ENCODE measurements at regions not wholly inside any gene's neighbourhood (a gene's known extent, or its start where the extent isn't known, plus 50 kb on each side); places are given as distances from the start of the nearest gene placed in this dataset.
"Not testable (repeated sequence)": the region's sequence is repeated elsewhere in the genome, so short reads cannot be mapped to it uniquely, and the experiment has no call there.

DNA sequence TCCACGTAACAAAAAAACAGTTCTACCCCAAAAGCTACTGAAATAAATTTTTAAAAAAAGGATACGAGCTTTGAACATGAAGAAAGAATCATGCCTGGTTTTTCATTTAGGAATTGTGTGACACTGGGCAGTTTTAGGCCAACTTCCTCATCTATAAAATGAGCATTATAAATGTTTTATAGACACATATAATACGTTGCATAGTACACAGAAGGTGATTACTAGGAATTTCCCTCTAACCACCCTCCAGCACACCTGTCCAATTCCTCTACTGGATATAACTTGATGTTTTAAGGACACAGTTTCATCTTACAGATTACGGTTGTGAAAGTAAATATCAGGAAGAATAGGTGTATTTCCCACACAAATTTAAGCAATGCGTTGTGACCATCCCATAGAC, 85.5 kb upstream of the IQCM start:
- Histone ChIP-seq H3K27me3 (ENCODE audit: low read depth, low read length) (no peaks in the 10 kb centered on the region), H3K9me3 (ENCODE audit: control insufficient read depth in 1 of 2, low read length in 2 of 2) (no peaks in the 10 kb centered on the region), H3K4me3 (ENCODE audit: low read depth in 1 of 2, low read length in 2 of 2) (no peak overlapping the region), H3K4me1 (ENCODE audit: control insufficient read depth in 1 of 2, insufficient read depth in 2 of 2, low read length in 2 of 2) (no peaks in the 10 kb centered on the region), H3K27ac (ENCODE audit: low read length) (no peak overlapping the region), H3K36me3 (ENCODE audit: control insufficient read depth in 1 of 2, insufficient read depth in 2 of 2, low read length in 2 of 2) (no peaks in the 10 kb centered on the region)

DNA sequence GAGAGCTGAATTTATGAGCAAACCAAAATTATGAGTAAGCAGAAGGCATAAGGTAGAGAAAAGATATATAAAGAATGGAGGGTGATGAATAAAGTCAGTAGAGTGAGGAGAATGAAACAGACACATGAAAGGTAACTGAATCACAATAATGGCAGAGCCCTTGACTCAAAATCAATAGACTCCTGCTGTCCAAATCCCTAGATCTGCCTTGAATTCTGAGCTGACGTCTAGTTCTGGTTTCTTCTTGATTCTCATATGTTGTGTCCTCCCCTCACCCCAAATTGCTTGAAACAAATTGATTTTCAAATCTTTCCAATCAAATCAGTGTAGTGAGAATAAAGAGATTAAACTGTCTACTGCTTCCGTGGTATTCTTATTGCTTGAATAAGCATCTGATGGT, 86.6 kb upstream of the IQCM start:
- no peaks in the 10 kb centered on the region for H3K27me3 ChIP-seq (ENCODE audit: low read depth, low read length)

GRCh38 chr4:149910177-149910576, 94.5 kb upstream of the IQCM start:
- H3K27ac ChIP-seq (ENCODE audit: low read length), result no peak overlapping the region
- no peaks in the 10 kb centered on the region for H3K36me3 ChIP-seq (ENCODE audit: control insufficient read depth in 1 of 2, insufficient read depth in 2 of 2, low read length in 2 of 2)
- H3K4me3 ChIP-seq (ENCODE audit: low read depth in 1 of 2, low read length in 2 of 2), result no peak overlapping the region
- H3K27me3 ChIP-seq (ENCODE audit: low read depth, low read length), result no peaks in the 10 kb centered on the region
- H3K9me3 ChIP-seq (ENCODE audit: control insufficient read depth in 1 of 2, low read length in 2 of 2), result no peaks in the 10 kb centered on the region
- H3K4me1 ChIP-seq (ENCODE audit: control insufficient read depth in 1 of 2, insufficient read depth in 2 of 2, low read length in 2 of 2), result peaks cover 0 to 3% of the 10 kb centered on the region in 2 donors

More for the DNA sequence above, 86.6 kb upstream of the IQCM start:
- no peak overlapping the region for H3K4me3 ChIP-seq (ENCODE audit: low read depth in 1 of 2, low read length in 2 of 2)
- H3K9me3 ChIP-seq (ENCODE audit: control insufficient read depth in 1 of 2, low read length in 2 of 2), result no peaks in the 10 kb centered on the region
- H3K4me1 ChIP-seq (ENCODE audit: control insufficient read depth in 1 of 2, insufficient read depth in 2 of 2, low read length in 2 of 2), result no peaks in the 10 kb centered on the region
- H3K36me3 ChIP-seq (ENCODE audit: control insufficient read depth in 1 of 2, insufficient read depth in 2 of 2, low read length in 2 of 2), result no peaks in the 10 kb centered on the region
- H3K27ac ChIP-seq (ENCODE audit: low read length), result no peak overlapping the region

GRCh38 chr4:149910604-149911350, 95.1 kb upstream of the IQCM start:
- Histone ChIP-seq H3K9me3 (ENCODE audit: control insufficient read depth in 1 of 2, low read length in 2 of 2) (no peaks in the 10 kb centered on the region), H3K36me3 (ENCODE audit: control insufficient read depth in 1 of 2, insufficient read depth in 2 of 2, low read length in 2 of 2) (no peaks in the 10 kb centered on the region), H3K4me1 (ENCODE audit: control insufficient read depth in 1 of 2, insufficient read depth in 2 of 2, low read length in 2 of 2) (peaks cover 0 to 3% of the 10 kb centered on the region in 2 donors), H3K27ac (ENCODE audit: low read length) (no peak overlapping the region), H3K27me3 (ENCODE audit: low read depth, low read length) (no peaks in the 10 kb centered on the region), H3K4me3 (ENCODE audit: low read depth in 1 of 2, low read length in 2 of 2) (no peak overlapping the region)

GRCh38 chr4:149911354-149911753, 95.7 kb upstream of the IQCM start:
- Histone ChIP-seq H3K9me3 (ENCODE audit: control insufficient read depth in 1 of 2, low read length in 2 of 2) (no peaks in the 10 kb centered on the region), H3K36me3 (ENCODE audit: control insufficient read depth in 1 of 2, insufficient read depth in 2 of 2, low read length in 2 of 2) (no peaks in the 10 kb centered on the region), H3K27me3 (ENCODE audit: low read depth, low read length) (no peaks in the 10 kb centered on the region), H3K27ac (ENCODE audit: low read length) (no peak overlapping the region), H3K4me1 (ENCODE audit: control insufficient read depth in 1 of 2, insufficient read depth in 2 of 2, low read length in 2 of 2) (peaks cover 0 to 3% of the 10 kb centered on the region in 2 donors), H3K4me3 (ENCODE audit: low read depth in 1 of 2, low read length in 2 of 2) (no peak overlapping the region)

DNA sequence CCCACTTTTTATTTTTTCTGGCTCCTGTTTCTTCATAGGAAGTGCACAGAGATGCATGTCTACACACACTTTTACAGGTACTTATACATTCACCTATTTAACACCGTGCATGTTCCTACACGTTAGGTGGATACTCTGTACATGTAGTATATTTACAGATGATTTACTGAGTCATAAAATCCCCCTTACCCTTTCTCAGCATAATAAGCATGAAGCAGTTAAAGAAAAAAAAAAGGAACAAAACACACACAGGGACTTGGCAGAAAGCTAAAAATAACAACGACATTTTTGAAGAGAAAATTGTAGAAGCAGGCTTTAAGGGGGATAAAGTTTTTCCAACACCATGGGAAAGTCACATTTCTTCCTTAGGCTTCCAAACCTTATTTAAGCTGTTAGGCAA, 96.4 kb upstream of the IQCM start:
- H3K27me3 ChIP-seq (ENCODE audit: low read depth, low read length), result no peaks in the 10 kb centered on the region
- peaks cover 0 to 3% of the 10 kb centered on the region in 2 donors for H3K4me1 ChIP-seq (ENCODE audit: control insufficient read depth in 1 of 2, insufficient read depth in 2 of 2, low read length in 2 of 2)
- H3K36me3 ChIP-seq (ENCODE audit: control insufficient read depth in 1 of 2, insufficient read depth in 2 of 2, low read length in 2 of 2), result no peaks in the 10 kb centered on the region

DNA sequence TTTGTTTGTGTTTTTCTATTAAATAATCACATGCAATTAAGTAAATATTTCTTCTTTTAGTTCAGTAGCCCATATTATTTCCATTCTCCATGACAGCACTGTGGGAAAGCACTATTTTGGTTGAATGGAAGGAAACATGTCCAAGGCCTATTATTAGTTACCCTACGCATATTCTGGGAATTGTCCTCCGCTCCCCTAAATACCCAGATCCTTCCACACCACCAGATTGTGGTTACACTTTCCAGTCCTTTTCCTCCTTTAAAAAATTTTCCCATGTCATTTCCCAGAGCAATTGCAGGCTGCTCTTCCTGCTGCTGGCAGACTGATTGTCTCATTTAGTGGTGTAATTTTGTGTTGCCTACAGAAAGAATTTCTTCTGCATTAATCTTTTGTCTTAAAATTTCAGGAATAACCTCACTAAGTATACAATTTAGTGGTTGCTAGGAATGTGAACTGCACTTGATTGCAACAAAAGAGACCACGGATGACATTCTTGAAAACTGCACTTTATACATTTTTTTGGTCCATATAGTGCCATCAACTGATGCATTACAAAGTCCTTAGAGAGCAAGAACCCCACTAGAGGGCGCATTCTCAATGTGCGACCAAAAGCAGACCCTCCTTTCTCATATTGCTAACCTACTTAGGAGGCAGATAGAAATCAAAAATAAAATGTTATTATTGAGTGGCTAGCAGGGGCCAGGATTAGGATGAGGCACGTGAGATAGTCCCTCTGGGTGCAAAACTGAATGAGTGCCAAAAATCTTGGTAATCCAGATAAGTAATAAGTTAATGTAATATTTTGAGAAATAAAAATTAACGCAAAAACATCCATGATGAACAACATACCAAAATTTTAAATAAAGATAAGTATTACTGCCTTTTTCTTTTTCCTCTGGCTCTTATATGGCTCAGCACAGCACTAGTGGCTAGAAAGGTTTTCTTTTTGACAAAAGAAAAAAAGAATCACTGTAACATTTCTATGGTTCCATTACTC, 98.8 kb upstream of the IQCM start:
- Histone ChIP-seq H3K4me3 (ENCODE audit: low read depth in 1 of 2, low read length in 2 of 2) (no peak overlapping the region), H3K4me1 (ENCODE audit: control insufficient read depth in 1 of 2, insufficient read depth in 2 of 2, low read length in 2 of 2) (peaks cover 0 to 3% of the 10 kb centered on the region in 2 donors), H3K27me3 (ENCODE audit: low read depth, low read length) (no peaks in the 10 kb centered on the region), H3K36me3 (ENCODE audit: control insufficient read depth in 1 of 2, insufficient read depth in 2 of 2, low read length in 2 of 2) (no peaks in the 10 kb centered on the region), H3K27ac (ENCODE audit: low read length) (no peak overlapping the region), H3K9me3 (ENCODE audit: control insufficient read depth in 1 of 2, low read length in 2 of 2) (no peaks in the 10 kb centered on the region)

More for the DNA sequence above, 96.4 kb upstream of the IQCM start:
- Histone ChIP-seq H3K27ac (ENCODE audit: low read length) (no peak overlapping the region), H3K9me3 (ENCODE audit: control insufficient read depth in 1 of 2, low read length in 2 of 2) (no peaks in the 10 kb centered on the region), H3K4me3 (ENCODE audit: low read depth in 1 of 2, low read length in 2 of 2) (no peak overlapping the region)

- H3K4me3 ChIP-seq (ENCODE audit: low read depth in 1 of 2, low read length in 2 of 2); H3K27me3 ChIP-seq (ENCODE audit: low read depth, low read length); H3K27ac ChIP-seq (ENCODE audit: low read length): not testable (repeated sequence)
These were observed 100.1 kb upstream of the IQCM start for GRCh38 chr4:149915735-149916134.

GRCh38 chr4:149923736-149924135, 108.1 kb upstream of the IQCM start:
- Histone ChIP-seq H3K27me3 (ENCODE audit: low read depth, low read length) (no peaks in the 10 kb centered on the region), H3K4me1 (ENCODE audit: control insufficient read depth in 1 of 2, insufficient read depth in 2 of 2, low read length in 2 of 2) (no peaks in the 10 kb centered on the region), H3K27ac (ENCODE audit: low read length) (no peak overlapping the region), H3K4me3 (ENCODE audit: low read depth in 1 of 2, low read length in 2 of 2) (no peak overlapping the region), H3K9me3 (ENCODE audit: control insufficient read depth in 1 of 2, low read length in 2 of 2) (no peaks in the 10 kb centered on the region), H3K36me3 (ENCODE audit: control insufficient read depth in 1 of 2, insufficient read depth in 2 of 2, low read length in 2 of 2) (no peaks in the 10 kb centered on the region)

More at GRCh38 chr4:149915735-149916134, 100.1 kb upstream of the IQCM start:
- not testable (repeated sequence) for H3K36me3 ChIP-seq (ENCODE audit: control insufficient read depth in 1 of 2, insufficient read depth in 2 of 2, low read length in 2 of 2); H3K9me3 ChIP-seq (ENCODE audit: control insufficient read depth in 1 of 2, low read length in 2 of 2); H3K4me1 ChIP-seq (ENCODE audit: control insufficient read depth in 1 of 2, insufficient read depth in 2 of 2, low read length in 2 of 2)

DNA sequence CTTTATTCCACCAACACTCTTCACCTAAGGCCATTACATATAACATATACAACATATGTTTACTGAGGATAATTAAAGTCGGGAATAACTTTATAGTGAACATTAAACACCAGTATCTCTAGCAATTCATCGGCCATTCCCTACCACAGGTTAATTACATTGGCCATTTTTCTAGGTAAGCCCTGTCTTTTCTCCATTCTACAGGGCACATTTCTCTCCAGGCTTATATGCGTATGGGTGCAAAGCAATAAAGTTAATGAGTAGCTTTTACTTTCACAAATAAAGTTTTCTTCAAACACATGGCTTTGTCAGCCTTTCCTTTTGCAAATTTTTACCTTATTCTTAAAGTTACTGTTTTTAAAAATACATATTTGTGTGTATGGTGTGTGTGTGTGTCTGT, 111.9 kb upstream of the IQCM start:
- Histone ChIP-seq H3K9me3 (ENCODE audit: control insufficient read depth in 1 of 2, low read length in 2 of 2) (no peaks in the 10 kb centered on the region), H3K27ac (ENCODE audit: low read length) (no peak overlapping the region), H3K4me1 (ENCODE audit: control insufficient read depth in 1 of 2, insufficient read depth in 2 of 2, low read length in 2 of 2) (no peaks in the 10 kb centered on the region), H3K4me3 (ENCODE audit: low read depth in 1 of 2, low read length in 2 of 2) (no peak overlapping the region), H3K36me3 (ENCODE audit: control insufficient read depth in 1 of 2, insufficient read depth in 2 of 2, low read length in 2 of 2) (no peaks in the 10 kb centered on the region), H3K27me3 (ENCODE audit: low read depth, low read length) (no peaks in the 10 kb centered on the region)

- H3K9me3 ChIP-seq (ENCODE audit: control insufficient read depth in 1 of 2, low read length in 2 of 2), result no peaks in the 10 kb centered on the region
These were observed 112.9 kb upstream of the IQCM start for GRCh38 chr4:149928507-149928906.

More at GRCh38 chr4:149928507-149928906, 112.9 kb upstream of the IQCM start:
- H3K27me3 ChIP-seq (ENCODE audit: low read depth, low read length), result no peaks in the 10 kb centered on the region
- H3K27ac ChIP-seq (ENCODE audit: low read length), result no peak overlapping the region
- no peaks in the 10 kb centered on the region for H3K4me1 ChIP-seq (ENCODE audit: control insufficient read depth in 1 of 2, insufficient read depth in 2 of 2, low read length in 2 of 2)
- H3K36me3 ChIP-seq (ENCODE audit: control insufficient read depth in 1 of 2, insufficient read depth in 2 of 2, low read length in 2 of 2), result no peaks in the 10 kb centered on the region
- no peak overlapping the region for H3K4me3 ChIP-seq (ENCODE audit: low read depth in 1 of 2, low read length in 2 of 2)
